Loucy (cell line): ENCODE measurements at regions not wholly inside any gene's neighbourhood (a gene's known extent, or its start where the extent isn't known, plus 50 kb on each side); places are given as distances from the start of the nearest gene placed in this dataset.

ENCODE experiments used
- H2AFZ ChIP-seq: fragments of 200-600 bp; sonication (generic); 2 replicates; pipeline ENCODE4 v1.6.0; 2016; ENCODE audit warnings: antibody characterized with exemption, mild to moderate bottlenecking, low read length, moderate library complexity
- H3F3A ChIP-seq: fragments of 200-600 bp; 2 replicates; pipeline ENCODE4 v1.6.0; 2016; ENCODE audit warnings: antibody characterized with exemption, low read depth, mild to moderate bottlenecking
- H3K27me3 ChIP-seq: fragments of 200-600 bp; sonication (generic); 2 replicates; pipeline ENCODE4 v1.6.1; 2014; ENCODE audit warnings: low read length, mild to moderate bottlenecking; ENCODE audit not compliant: insufficient read depth, poor library complexity, severe bottlenecking
- H3K36me3 ChIP-seq: fragments of 200-600 bp; sonication (generic); 2 replicates; pipeline ENCODE4 v1.6.1; 2016; ENCODE audit warnings: low read length; ENCODE audit not compliant: insufficient read depth
- H3K4me1 ChIP-seq: fragments of 200-600 bp; sonication (generic); 2 replicates; pipeline ENCODE4 v1.5.1; 2014; ENCODE audit warnings: low read length, mild to moderate bottlenecking; ENCODE audit not compliant: insufficient read depth, poor library complexity, severe bottlenecking
- H3K4me2 ChIP-seq: fragments of 200-600 bp; sonication (generic); 2 replicates; pipeline ENCODE4 v1.6.0; 2014; ENCODE audit warnings: antibody characterized with exemption, low read length, low read depth, mild to moderate bottlenecking; ENCODE audit not compliant: poor library complexity, severe bottlenecking
- H3K4me3 ChIP-seq: fragments of 200-600 bp; sonication (generic); 2 replicates; pipeline ENCODE4 v1.5.1; 2014; ENCODE audit warnings: low read length, mild to moderate bottlenecking, mixed read lengths; ENCODE audit not compliant: poor library complexity, severe bottlenecking
- H3K79me2 ChIP-seq: fragments of 200-600 bp; sonication (generic); 2 replicates; pipeline ENCODE4 v1.6.1; 2014; ENCODE audit warnings: low read length; ENCODE audit not compliant: insufficient read depth
- H3K9ac ChIP-seq: fragments of 200-600 bp; sonication (generic); 2 replicates; pipeline ENCODE4 v1.6.0; 2014; ENCODE audit warnings: mild to moderate bottlenecking, low read depth, low read length, moderate library complexity; ENCODE audit not compliant: poor library complexity, severe bottlenecking
- H3K9me2 ChIP-seq: fragments of 200-600 bp; sonication (generic); replicated peaks from 2 replicates; pipeline ENCODE4 v1.6.1; 2016; ENCODE audit warnings: low read depth, low read length, mixed read lengths
- H3K9me3 ChIP-seq: fragments of 200-600 bp; sonication (generic); 2 replicates; pipeline ENCODE4 v1.6.1; 2014; ENCODE audit warnings: mild to moderate bottlenecking, antibody characterized with exemption, low read length, low read depth; ENCODE audit not compliant: insufficient read depth
- H4K20me1 ChIP-seq: fragments of 200-600 bp; sonication (generic); 2 replicates; pipeline ENCODE4 v1.6.0; 2014; ENCODE audit warnings: antibody characterized with exemption, low read length, mild to moderate bottlenecking; ENCODE audit not compliant: insufficient read depth, poor library complexity, severe bottlenecking
- EZH2phosphoT487 ChIP-seq: fragments of 200-600 bp; IDR thresholded peaks from 2 replicates; pipeline ENCODE4 v1.6.1; 2018; ENCODE audit warnings: antibody characterized with exemption, mild to moderate bottlenecking, moderate library complexity, borderline replicate concordance
- TF ChIP-seq, protein P1 (sequence below): fragments of 200-600 bp; sonication (generic); conservative IDR thresholded peaks from 2 replicates; pipeline ENCODE4 v1.5.1; 2014; ENCODE audit warnings: mild to moderate bottlenecking, antibody characterized with exemption, low read length

DNA sequence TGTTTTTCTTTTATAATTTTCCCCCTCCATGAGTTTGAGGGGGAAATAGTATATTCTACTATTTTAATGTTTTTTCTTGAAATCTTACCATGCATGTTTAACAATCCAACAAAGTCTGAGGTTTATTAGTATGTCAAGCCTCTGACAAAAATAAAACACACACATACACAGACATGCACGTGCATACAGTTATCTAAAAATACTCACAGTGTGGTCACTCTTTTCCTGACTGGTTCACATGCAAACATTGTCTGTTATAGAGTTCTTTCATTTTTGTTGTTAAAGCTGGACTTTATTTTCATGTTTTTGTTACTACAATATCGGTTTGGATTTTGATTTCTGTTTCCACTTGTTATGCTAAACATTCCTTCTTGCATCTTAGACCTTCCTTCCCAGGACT, 236.6 kb downstream of the MFSD1 start:
- Histone ChIP-seq H3K4me1 (no peaks in the 10 kb centered on the region), H3K9me2 (no peaks in the 10 kb centered on the region), H3K36me3 (no peaks in the 10 kb centered on the region), H3K4me3 (no peak overlapping the region), H3K27me3 (no peaks in the 10 kb centered on the region), H3F3A (no peaks in the 10 kb centered on the region), H4K20me1 (no peaks in the 10 kb centered on the region), H3K9ac (no peak overlapping the region), H3K9me3 (no peaks in the 10 kb centered on the region), H3K79me2 (no peaks in the 10 kb centered on the region), H3K4me2 (no peak overlapping the region), H2AFZ (no peak overlapping the region)
- TF ChIP-seq, protein P1, sequence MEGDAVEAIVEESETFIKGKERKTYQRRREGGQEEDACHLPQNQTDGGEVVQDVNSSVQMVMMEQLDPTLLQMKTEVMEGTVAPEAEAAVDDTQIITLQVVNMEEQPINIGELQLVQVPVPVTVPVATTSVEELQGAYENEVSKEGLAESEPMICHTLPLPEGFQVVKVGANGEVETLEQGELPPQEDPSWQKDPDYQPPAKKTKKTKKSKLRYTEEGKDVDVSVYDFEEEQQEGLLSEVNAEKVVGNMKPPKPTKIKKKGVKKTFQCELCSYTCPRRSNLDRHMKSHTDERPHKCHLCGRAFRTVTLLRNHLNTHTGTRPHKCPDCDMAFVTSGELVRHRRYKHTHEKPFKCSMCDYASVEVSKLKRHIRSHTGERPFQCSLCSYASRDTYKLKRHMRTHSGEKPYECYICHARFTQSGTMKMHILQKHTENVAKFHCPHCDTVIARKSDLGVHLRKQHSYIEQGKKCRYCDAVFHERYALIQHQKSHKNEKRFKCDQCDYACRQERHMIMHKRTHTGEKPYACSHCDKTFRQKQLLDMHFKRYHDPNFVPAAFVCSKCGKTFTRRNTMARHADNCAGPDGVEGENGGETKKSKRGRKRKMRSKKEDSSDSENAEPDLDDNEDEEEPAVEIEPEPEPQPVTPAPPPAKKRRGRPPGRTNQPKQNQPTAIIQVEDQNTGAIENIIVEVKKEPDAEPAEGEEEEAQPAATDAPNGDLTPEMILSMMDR, result no peak
- TF ChIP-seq EZH2phosphoT487, result no peak

DNA sequence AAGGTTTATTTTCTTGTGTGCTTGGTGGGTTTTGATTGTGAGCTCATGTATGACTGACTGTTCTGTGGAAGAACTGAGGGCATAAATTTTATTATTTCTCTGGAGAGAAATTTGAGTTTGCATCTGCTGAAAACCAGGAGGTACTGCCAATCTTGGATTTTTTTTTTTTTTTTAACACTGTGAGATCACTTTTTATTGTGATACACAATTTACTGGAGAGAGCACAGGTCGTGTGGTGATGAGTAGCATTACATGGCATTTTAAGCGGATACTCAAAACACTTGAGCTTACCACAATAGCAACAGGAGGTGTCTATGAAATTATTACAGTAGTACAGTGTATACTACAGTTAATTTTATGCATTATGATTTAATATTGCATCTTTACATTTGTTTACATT, 237.4 kb downstream of the MFSD1 start:
- H3K79me2 ChIP-seq, result no peaks in the 10 kb centered on the region
- no peak overlapping the region for H2AFZ ChIP-seq
- H3K4me3 ChIP-seq, result no peak overlapping the region
- no peaks in the 10 kb centered on the region for H3K9me2 ChIP-seq
- H3F3A ChIP-seq, result no peaks in the 10 kb centered on the region
- no peak overlapping the region for H3K4me2 ChIP-seq
- H3K9ac ChIP-seq, result no peak overlapping the region
- H3K36me3 ChIP-seq, result no peaks in the 10 kb centered on the region
- H3K4me1 ChIP-seq, result no peaks in the 10 kb centered on the region
- no peaks in the 10 kb centered on the region for H3K9me3 ChIP-seq
- H3K27me3 ChIP-seq, result no peaks in the 10 kb centered on the region
- TF ChIP-seq, protein P1, result no peak
- TF ChIP-seq EZH2phosphoT487, result no peak
- H4K20me1 ChIP-seq, result no peaks in the 10 kb centered on the region

DNA sequence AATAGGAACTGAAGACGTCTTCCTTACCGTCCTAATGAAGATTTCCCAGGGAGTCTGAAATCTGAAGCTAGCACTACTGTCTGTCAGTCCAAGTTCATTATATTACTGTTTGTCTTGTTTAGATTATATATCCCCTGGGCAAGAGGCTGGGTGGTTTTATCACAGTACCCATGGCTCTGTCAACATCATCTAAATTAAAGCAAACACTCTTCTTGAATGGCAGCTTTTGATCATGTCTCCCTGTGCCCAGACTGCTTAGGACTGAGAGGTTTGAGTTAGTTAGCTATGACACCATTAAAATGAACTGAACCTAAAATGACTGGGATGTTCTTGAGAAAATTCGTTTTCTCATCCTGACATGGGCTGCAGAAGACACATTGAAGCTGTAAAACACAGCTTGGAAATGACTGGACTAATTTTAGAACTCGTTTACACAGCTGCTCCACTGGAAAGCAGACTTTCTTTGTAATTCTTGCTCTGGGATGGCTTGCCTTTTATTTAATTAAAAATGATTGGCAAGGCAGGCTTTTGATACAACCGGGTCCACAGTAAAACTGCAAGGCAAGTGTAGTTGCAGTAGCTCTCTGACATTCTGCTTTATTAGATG, 243.5 kb downstream of the MFSD1 start:
- Histone ChIP-seq H3K9me2 (no peaks in the 10 kb centered on the region), H3F3A (no peaks in the 10 kb centered on the region), H3K4me3 (no peak overlapping the region), H4K20me1 (no peaks in the 10 kb centered on the region), H3K36me3 (no peaks in the 10 kb centered on the region), H2AFZ (no peak overlapping the region), H3K4me2 (no peak overlapping the region), H3K9ac (no peak overlapping the region), H3K27me3 (no peaks in the 10 kb centered on the region), H3K9me3 (no peaks in the 10 kb centered on the region), H3K4me1 (no peaks in the 10 kb centered on the region), H3K79me2 (no peaks in the 10 kb centered on the region)
- TF ChIP-seq, protein P1, result no peak
- TF ChIP-seq EZH2phosphoT487, result no peak
